Fibroblast of skin of back (primary cell): ENCODE measurements at regions not wholly inside any gene's neighbourhood (a gene's known extent, or its start where the extent isn't known, plus 50 kb on each side); places are given as distances from the start of the nearest gene placed in this dataset.
"Not testable (repeated sequence)": the region's sequence is repeated elsewhere in the genome, so short reads cannot be mapped to it uniquely, and the experiment has no call there.

Source experiments
- DNase-seq: peaks from one replicate; pipeline ENCODE4 v3.0.0-alpha.2; 2013

- DNase-seq: no peak
Measured at GRCh38 chr14:28143316-28143715, 623.3 kb upstream of the FOXG1 start.

GRCh38 chr14:28151926-28152325 is 614.7 kb upstream of the FOXG1 start:
- DNase-seq: no peak

DNA sequence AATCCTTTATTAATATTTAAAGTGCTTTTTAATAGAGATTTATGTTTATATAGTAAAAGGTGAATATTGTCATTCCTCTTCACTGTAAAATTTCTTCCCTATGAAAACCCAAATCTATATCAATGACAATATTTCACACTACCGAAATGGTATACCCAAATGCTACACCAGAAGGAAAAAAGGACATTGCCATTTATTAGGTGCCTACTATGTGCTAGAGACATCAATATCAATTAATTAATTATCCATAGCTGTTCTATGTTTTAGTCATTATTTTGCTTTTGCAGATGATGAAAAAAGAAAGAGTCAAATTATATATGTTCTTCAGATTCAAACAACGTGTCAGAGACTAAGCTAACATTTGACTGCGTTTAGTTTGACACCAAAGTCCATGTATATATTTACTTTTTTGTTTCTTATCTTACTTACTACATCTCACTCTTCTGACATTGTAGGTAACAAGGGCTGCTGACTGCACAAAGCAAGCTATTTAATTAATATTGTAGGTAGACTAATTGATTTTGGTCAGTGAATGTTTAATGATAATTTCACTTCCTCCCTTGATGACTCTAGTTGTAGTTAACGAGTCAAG is 614.0 kb upstream of the FOXG1 start:
- no peak for DNase-seq

GRCh38 chr14:28157289-28157869 is 609.2 kb upstream of the FOXG1 start:
- DNase-seq: no peak

DNA sequence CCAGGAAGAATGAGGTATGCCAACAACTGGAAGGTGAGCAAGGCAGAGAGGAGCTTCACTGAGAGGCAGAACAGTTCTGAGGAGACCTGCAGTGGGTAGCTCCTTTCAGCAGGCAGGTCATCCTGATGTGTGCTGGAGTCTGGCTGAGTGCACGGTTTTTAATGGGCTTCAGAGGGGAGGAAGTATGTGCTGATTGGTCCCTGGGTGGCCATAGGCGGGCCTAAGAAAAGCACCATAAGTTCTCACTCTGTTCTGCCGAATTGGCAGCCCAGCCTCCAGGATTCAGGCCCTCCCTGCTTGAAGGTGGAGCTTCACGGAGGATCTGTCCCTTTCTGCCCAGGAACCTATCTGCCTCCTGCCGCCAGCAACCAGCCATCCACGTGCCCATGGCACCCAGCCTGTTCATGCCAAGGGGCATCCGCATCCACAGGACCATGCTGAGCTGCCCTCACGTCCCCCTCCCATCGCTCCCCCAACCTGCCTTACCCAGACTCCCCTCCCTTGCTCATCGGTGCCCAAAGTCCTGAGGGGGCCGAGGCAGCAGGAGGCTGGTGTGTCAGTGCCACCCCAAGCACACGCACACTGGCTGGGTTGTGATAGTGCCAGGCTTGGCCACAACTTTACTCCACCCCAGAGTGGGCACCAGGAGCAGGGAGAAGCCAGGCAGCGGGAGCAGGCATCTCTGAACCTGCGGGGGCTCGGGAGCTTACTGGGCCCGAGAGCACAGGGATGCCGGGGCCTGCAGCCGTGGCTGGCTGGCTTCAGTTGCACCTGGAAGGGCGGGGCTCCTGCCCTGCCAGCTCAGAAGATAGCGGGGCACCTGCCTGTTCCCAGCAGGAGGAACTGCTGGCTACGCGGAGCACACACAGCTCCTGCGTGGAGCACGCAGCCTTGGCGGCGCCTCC is 608.4 kb upstream of the FOXG1 start:
- DNase-seq: no peak

DNA sequence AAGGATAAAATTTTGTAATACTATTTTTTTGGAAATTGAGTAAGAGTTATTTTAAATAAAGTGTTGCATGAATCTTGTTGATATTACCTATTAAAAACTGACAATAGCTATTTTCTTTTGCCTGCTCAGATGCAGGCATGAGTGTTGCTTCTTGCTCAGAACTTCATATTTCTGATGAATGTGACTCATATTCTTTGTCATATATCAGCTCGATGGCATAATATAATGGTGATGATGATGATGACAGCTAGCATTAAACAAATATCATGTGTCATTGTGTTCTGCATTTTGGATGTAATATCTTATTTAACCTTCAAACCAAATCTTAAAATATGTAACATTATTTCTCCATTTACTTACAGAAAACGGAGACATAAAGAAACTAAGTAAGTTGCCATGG is 605.5 kb upstream of the FOXG1 start:
- no peak for DNase-seq

DNA sequence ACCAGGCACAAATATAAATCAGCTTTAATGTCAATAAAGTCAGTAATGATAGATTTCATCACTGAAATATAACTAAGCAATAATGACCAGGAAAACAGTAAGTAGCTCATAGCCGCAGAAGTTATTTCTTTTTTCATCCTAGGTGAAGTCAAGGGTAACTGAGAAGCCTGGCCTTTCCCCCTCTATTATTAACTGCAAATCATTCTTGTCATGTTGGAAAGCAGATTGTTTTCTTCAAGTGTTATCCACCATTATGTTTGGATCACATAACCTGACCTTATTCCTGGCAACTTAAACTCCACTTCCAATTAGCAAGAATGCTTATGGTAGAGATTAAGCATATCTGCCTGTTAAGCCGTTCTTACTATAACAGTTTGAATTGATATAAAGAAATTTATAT is 603.4 kb upstream of the FOXG1 start:
- DNase-seq: no peak

DNA sequence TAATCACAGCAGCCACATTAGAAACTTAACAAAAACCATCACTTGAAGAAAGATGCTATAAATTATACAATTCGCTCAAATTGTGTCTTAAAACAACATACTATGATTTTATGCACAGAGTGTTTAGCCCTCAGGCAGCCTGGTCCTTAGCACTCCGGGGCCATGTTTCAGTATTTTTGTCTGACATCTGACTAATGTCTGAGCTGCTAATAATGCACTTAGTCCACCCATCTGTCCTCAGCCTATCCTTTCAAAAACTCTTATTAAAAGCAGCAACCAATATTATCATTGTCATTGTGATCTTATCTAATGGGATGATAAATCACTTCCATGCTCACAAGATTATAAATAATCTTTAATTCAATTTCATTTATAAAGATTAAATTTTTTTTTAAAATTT is 602.7 kb upstream of the FOXG1 start:
- DNase-seq: no peak

DNA sequence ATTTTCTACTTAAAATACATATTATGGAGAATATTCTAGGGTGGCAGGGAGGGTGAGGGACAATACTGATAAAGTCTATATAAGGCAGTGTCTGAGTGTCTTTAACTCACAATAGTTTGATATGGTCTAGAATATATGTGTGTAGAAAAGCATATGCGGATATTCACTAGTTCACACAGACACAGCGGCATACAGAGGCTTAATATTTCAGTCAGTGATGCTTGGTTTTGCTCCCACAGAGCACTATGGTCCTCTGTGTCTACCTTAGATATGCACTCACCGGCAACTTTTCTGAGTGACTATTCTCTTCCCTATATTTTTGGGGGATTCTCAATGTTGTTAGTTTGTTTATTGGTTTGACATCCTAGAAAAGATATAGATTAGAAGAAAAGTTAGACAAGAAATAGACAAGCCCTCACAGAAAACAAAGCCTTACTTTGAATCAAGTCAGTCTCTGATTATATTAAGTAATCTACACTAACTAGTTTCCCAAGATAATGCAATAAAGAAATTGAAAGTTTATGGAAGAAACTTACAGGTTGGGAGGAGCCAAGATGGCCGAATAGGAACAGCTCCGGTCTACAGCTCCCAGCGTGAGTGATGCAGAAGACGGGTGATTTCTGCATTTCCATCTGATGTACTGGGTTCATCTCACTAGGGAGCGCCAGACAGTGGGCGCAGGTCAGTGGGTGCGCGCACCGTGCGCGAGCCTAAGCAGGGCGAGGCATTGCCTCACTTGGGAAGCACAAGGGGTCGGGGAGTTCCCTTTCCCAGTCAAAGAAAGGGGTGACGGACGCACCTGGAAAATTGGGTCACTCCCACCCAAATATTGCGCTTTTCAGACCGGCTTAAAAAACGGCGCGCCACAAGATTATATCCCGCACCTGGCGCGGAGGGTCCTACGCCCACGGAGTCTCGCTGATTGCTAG is 578.4 kb upstream of the FOXG1 start:
- DNase-seq: not testable (repeated sequence)

DNA sequence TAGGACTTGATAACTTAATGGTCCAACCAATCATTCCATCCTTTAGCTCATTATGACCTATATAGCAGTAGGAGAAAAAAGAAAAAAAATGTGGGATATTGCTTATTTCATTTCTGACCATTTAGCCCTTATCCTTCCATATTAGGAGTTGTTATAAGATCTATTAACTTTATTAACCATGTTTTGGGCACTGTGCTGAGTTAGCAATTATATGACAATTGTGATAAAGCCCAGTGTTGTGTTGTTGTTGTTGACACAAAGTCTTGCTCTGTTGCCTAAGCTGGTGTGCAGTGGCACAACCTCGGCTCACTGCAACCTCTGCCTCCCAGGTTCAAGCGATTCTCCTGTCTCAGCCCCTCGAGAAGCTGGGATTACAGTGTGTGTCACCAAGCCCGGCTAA is 569.7 kb upstream of the FOXG1 start:
- no peak for DNase-seq

DNA sequence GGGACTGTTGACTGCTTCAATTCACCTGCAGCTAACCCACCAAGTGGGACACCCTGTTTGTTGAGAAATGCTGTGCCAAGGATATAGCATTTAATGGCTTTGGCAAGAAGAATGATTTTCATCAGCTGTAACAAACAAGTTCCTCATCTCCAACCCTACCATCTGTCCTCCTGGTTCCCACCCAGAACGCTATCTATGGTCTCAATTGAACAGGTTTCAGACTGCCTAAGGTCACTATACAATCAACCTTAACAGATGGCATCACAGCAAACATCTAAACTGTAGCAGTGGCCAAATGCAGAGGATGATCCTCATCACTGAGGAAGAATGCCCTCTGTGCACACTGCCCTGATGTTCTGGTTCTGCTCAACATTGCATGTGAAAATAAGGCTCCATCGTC is 546.2 kb upstream of the FOXG1 start:
- DNase-seq: no peak

GRCh38 chr14:28240909-28241308 is 525.7 kb upstream of the FOXG1 start:
- DNase-seq: no peak

DNA sequence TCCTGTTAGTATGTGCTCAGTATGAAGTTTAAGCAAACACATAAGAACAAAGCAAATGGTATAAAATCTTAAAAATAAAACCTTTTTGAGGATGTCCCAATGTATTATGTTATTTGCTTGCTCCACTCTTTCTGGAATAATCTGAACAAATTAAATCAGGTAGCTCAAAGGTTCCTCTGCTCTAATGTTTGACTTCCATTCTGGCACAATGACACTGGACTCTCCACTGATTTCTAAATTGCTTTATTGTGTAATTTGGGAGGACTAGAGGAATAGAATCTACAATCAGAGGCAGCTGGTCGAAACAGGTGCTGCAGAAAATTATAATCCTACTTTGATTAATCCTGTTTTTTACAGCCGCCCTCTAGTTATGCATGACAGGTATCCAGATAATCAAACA is 523.7 kb upstream of the FOXG1 start:
- no peak for DNase-seq

- peak; percentile 10 for DNase-seq
Measured at GRCh38 chr14:28243600-28243999, 523.0 kb upstream of the FOXG1 start.

DNA sequence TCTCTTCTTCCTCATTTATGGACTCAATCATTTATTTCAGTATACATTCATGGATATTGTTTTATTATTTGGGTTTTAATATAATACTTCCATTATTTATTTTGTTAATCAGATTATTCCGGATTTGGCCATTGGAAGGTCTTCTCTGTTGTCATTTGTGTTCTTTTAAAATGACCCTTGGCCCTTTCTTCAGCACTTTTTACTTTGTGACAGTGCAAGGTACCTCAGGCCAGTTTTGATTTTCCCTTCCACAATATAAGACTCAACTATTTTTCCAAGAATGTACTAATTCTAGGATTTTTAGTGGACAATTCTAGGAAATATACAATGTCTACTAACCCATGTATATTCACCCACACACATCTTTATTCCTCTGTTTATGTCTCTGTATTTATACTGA is 521.4 kb upstream of the FOXG1 start:
- DNase-seq: no peak

GRCh38 chr14:28247491-28247890 is 519.1 kb upstream of the FOXG1 start:
- no peak for DNase-seq

- DNase-seq: not testable (repeated sequence)
Measured at GRCh38 chr14:28252124-28252523, 514.5 kb upstream of the FOXG1 start.

DNA sequence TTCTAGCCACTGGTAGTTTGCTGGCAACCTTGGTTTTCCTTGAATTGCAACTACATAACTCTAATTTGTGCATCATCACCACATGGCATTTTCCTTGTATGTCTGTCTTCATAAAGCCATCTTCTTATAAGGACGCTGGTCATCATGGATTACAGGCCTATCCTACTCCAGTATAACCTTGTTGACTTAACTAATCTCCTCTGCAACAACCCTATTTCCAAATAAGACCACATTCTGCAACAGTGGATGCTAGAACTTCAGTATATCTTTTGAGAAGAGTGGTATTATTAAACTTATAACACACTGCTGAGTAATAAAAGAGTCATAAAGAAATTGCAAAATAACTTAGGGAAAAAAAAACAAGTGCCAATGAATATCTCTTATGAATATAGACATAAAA is 511.8 kb upstream of the FOXG1 start:
- DNase-seq: peak; percentile 39

DNA sequence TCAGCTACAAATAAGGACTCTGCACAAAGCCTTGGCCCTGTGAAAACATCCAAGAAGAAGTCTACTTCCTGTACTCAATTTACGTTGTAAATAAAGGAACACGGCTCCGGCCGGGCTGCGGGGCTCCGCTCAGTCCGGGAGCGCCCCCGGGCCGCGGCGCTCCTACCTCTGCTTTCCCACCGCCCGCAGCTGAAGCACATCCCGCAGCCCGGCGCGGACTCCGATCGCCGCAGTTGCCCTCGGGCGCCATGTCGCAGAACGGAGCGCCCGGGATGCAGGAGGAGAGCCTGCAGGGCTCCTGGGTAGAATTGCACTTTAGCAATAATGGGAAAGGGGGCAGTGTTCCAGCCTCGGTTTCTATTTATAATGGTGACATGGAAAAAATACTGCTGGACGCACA is 502.3 kb upstream of the FOXG1 start:
- no peak for DNase-seq

GRCh38 chr14:28272270-28272669 is 494.3 kb upstream of the FOXG1 start:
- DNase-seq: no peak

DNA sequence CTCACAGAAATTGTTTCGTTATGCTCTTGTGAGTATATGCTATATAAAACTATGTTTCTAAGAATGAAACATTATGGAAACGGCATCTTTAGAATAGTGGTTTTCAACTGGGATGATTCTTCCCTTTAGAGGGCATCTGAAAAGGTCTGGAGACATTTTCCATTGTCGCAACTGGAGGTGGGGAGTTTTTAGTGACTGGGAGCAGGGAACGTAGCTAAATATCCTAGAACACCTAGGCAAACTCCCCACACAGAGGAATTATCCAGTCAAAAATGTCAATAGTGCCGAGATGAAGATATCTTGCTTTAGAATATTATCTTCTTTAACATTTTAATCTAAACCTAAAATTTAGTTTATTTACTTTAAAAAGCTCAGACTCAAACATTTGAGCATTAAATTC is 486.1 kb upstream of the FOXG1 start:
- no peak for DNase-seq

DNA sequence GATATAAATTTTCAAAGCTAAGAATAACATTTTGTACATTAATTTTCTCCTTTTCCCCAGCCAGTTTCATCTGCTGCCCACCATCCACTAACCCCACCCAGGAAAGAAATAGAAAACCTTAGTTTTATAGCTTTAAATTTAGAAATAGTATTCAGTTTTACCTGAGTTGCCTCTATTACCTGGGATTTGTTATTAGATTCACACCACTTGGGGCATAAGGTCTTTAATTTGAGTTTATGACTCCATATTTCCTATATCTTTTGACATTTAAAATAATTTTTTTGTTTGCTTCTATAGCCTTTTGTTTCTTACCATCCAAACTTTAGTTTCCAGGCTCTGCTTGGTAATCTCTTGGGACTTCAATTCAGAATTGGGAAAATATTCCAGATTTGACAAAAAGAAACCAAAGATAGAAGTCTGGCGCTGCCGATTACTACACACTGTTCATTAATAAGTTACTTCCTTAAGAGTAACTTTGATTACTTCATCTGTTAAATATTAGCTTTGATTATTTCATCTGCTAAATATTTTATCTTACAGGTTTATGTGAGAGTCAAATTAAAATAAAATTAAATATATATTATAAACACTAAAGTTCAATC is 485.5 kb upstream of the FOXG1 start:
- no peak for DNase-seq
